Body of pancreas (tissue), 4 donors: ENCODE measurements at regions not wholly inside any gene's neighbourhood (a gene's known extent, or its start where the extent isn't known, plus 50 kb on each side); places are given as distances from the start of the nearest gene placed in this dataset.

ENCODE experiments used
- CTCF ChIP-seq, 7 experiments: fragments of 450-650 bp in 4 of 7; fragments of 200-600 bp in 3 of 7; sonication (generic) in 3 of 7; IDR thresholded peaks; one replicate each; pipeline ENCODE4 v1.5.1; 2016 to 2019; ENCODE audit warnings: antibody characterized with exemption in 7 of 7
- POLR2A ChIP-seq, 3 donors: fragments of 450-650 bp; IDR thresholded peaks; one replicate each; pipeline ENCODE4 v1.6.1; 2016; ENCODE audit warnings: antibody characterized with exemption in 3 of 3, mild to moderate bottlenecking in 2 of 3

DNA sequence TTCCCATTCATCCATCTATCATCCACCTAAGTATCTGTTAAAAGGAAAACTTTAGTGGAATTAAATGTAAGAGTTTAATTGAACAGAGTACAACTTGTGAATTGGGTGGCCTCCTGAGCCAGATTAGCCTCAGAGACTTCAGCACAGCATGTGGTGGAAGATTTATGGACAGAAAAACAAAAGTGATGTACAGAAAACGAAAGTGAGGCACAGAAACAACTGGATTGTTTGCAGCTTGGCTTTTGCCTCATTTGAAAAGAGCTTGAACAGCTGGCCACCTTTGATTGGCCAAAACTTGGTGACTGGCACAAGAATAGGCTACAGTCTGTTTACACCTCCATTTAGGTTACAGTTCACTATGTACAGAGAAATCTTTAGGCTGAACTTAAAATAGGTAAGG, 1463.4 kb upstream of the CELF2 start:
- TF ChIP-seq CTCF (IDR thresholded peaks at IDR 0.05) = no peak
- no peak for TF ChIP-seq POLR2A (IDR thresholded peaks at IDR 0.05)
